Progenitor cell of endocrine pancreas (in vitro differentiated cells): ENCODE measurements at regions not wholly inside any gene's neighbourhood (a gene's known extent, or its start where the extent isn't known, plus 50 kb on each side); places are given as distances from the start of the nearest gene placed in this dataset.

ENCODE experiments used
- DNase-seq: peaks from one replicate; pipeline ENCODE4 v3.0.0; 2021; ENCODE audit warnings: low spot score; ENCODE audit not compliant: unreplicated experiment
- H3K27ac Mint-ChIP-seq: 2 replicates; pipeline ENCODE4 v1.8.0; 2021; ENCODE audit warnings: mild to moderate bottlenecking, moderate library complexity, mixed read lengths
- H3K27me3 Mint-ChIP-seq: 2 replicates; pipeline ENCODE4 v1.8.0; 2021; ENCODE audit warnings: mixed read lengths
- H3K36me3 Mint-ChIP-seq: 2 replicates; pipeline ENCODE4 v1.8.0; 2022; ENCODE audit warnings: mixed read lengths; ENCODE audit not compliant: insufficient read depth
- H3K4me1 Mint-ChIP-seq: 2 replicates; pipeline ENCODE4 v1.8.0; 2021; ENCODE audit warnings: low read depth, mixed read lengths
- H3K4me3 Mint-ChIP-seq: 2 replicates; pipeline ENCODE4 v1.8.0; 2021; ENCODE audit warnings: low read depth, mild to moderate bottlenecking, moderate library complexity, mixed read lengths
- H3K9me3 Mint-ChIP-seq: 2 replicates; pipeline ENCODE4 v1.8.0; 2021; ENCODE audit warnings: low read depth, mixed read lengths
- TF ChIP-seq, protein P1 (sequence below): fragments of 200-600 bp; sonication (generic); IDR thresholded peaks from one replicate; pipeline ENCODE4 v1.5.0; 2021; ENCODE audit warnings: antibody characterized with exemption, mild to moderate bottlenecking; ENCODE audit not compliant: unreplicated experiment

DNA sequence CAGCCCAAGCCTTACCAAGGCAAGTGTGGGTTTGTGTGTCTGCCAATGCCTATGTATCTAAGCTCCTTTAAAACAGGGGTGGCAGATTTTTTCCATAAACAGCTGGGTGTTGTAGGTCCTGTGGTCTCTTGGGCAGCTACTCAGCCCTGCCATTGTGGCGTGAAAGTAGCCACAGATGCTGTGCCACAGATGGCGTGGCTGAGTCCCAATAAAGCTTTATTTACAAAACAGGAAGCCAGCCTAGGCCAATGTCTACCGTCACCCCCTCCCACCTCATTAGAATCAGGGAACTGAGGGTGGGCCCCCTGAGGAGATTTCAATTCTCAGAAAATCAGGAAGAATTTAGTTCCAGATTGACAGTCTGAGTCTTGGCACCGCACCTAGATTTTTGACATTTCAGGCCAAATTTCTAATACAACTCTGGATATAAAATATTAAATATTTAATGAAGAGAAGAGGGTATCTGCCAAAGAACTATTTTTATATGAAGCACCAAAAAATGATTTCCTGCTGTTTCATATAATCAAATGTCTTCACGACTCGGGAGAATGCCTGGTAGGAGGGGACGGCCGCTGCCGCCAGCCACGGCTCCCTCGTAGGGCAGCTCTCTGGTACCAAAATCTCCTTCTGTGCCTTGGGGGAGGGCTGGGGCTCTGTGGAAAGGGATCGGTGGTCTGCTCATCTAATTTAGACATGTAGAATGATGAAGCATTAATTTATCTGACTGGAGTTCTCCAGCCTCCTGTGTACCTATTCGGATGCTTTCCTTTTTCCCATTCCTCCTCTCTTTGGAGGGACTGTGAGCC, 420.9 kb downstream of the IRX2 start:
- H3K4me3 Mint-ChIP-seq = no peak overlapping the region
- H3K4me1 Mint-ChIP-seq = peaks cover 18% of the 10 kb centered on the region
- no peaks in the 10 kb centered on the region for H3K36me3 Mint-ChIP-seq
- H3K27me3 Mint-ChIP-seq = peaks cover 44% of the 10 kb centered on the region
- DNase-seq = no peak
- no peak overlapping the region for H3K27ac Mint-ChIP-seq
- H3K9me3 Mint-ChIP-seq = no peaks in the 10 kb centered on the region
- TF ChIP-seq, protein P1, sequence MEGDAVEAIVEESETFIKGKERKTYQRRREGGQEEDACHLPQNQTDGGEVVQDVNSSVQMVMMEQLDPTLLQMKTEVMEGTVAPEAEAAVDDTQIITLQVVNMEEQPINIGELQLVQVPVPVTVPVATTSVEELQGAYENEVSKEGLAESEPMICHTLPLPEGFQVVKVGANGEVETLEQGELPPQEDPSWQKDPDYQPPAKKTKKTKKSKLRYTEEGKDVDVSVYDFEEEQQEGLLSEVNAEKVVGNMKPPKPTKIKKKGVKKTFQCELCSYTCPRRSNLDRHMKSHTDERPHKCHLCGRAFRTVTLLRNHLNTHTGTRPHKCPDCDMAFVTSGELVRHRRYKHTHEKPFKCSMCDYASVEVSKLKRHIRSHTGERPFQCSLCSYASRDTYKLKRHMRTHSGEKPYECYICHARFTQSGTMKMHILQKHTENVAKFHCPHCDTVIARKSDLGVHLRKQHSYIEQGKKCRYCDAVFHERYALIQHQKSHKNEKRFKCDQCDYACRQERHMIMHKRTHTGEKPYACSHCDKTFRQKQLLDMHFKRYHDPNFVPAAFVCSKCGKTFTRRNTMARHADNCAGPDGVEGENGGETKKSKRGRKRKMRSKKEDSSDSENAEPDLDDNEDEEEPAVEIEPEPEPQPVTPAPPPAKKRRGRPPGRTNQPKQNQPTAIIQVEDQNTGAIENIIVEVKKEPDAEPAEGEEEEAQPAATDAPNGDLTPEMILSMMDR = no peak

DNA sequence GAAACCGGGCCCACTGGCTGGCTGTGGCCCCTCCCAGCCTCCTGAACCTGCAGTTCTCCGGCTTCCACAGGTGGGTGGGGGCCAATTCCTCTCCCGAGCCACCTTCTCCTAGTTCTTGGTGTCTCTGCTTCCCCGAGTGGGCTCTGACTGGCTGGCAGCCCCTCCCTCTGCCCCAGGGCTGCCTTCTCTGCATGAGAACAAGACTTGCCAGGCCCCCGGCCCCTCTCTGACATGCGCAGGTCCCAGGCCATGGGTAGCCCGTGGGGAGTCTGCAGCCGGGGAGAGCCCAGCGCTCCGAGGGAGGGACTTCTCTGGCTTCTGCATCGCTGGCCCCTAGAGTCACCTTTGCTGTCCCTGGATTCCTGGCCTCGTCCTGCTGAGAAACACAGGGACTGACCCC, 421.7 kb downstream of the IRX2 start:
- DNase-seq = no peak
- Mint-ChIP-seq H3K27me3 (peaks cover 46% of the 10 kb centered on the region), H3K36me3 (no peaks in the 10 kb centered on the region), H3K4me1 (peaks cover 11% of the 10 kb centered on the region), H3K4me3 (no peak overlapping the region), H3K9me3 (no peaks in the 10 kb centered on the region), H3K27ac (no peak overlapping the region)
- TF ChIP-seq, protein P1 = no peak

- H3K27me3 Mint-ChIP-seq = peaks cover 46% of the 10 kb centered on the region
- no peak overlapping the region for H3K27ac Mint-ChIP-seq
- no peaks in the 10 kb centered on the region for H3K36me3 Mint-ChIP-seq
- no peak for DNase-seq
- TF ChIP-seq, protein P1 = no peak
- no peaks in the 10 kb centered on the region for H3K9me3 Mint-ChIP-seq
- H3K4me3 Mint-ChIP-seq = no peak overlapping the region
- H3K4me1 Mint-ChIP-seq = peaks cover under 1% of the 10 kb centered on the region
These were observed 424.9 kb downstream of the IRX2 start for GRCh38 chr5:2326601-2327000.

- no peaks in the 10 kb centered on the region for H3K4me1 Mint-ChIP-seq
- TF ChIP-seq, protein P1 = no peak
- peaks cover 51% of the 10 kb centered on the region for H3K27me3 Mint-ChIP-seq
- H3K36me3 Mint-ChIP-seq = no peaks in the 10 kb centered on the region
- DNase-seq = no peak
- no peaks in the 10 kb centered on the region for H3K9me3 Mint-ChIP-seq
- H3K4me3 Mint-ChIP-seq = no peak overlapping the region
- H3K27ac Mint-ChIP-seq = no peak overlapping the region
These were observed 426.7 kb downstream of the IRX2 start for GRCh38 chr5:2324788-2325187.

GRCh38 chr5:2320611-2321010, 430.9 kb downstream of the IRX2 start:
- TF ChIP-seq, protein P1 = no peak
- Mint-ChIP-seq H3K9me3 (no peaks in the 10 kb centered on the region), H3K4me1 (no peaks in the 10 kb centered on the region), H3K4me3 (no peak overlapping the region), H3K36me3 (no peaks in the 10 kb centered on the region), H3K27me3 (peaks cover 32% of the 10 kb centered on the region), H3K27ac (no peak overlapping the region)
- no peak for DNase-seq
